ENCODE measurements at regions not wholly inside any gene's neighbourhood (a gene's known extent, or its start where the extent isn't known, plus 50 kb on each side); places are given as distances from the start of the nearest gene placed in this dataset.

DNA sequence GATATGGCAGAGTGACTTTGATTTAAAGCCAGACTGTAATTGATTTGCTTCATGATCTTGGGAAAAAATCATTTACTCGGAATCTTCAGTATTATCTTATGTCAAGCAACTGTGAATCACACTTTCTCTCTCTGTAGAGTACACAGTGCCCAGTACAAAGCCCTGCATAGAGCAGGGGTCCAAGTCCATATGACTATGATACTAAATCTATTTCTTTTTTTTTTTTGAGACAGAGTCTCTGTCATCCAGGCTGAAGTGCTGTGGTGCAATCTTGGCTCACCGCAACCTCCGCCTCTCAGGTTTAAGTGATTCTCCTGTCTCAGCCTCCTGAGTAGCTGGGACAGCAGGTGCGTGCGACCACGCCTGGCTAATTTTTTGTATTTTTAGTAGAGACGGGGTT lies 194.8 kb upstream of the SEMA6A start:
- no peak for ATAC-seq
- H3K36me3 ChIP-seq = no peaks in the 10 kb centered on the region
- no peaks in the 10 kb centered on the region for H3K9me3 ChIP-seq
- TF ChIP-seq POLR2AphosphoS5 (IDR thresholded peaks at IDR 0.05) (no peak), EP300 (IDR thresholded peaks at IDR 0.05) (no peak), POLR2A (IDR thresholded peaks at IDR 0.05) (no peak)
- TF ChIP-seq, protein P1, sequence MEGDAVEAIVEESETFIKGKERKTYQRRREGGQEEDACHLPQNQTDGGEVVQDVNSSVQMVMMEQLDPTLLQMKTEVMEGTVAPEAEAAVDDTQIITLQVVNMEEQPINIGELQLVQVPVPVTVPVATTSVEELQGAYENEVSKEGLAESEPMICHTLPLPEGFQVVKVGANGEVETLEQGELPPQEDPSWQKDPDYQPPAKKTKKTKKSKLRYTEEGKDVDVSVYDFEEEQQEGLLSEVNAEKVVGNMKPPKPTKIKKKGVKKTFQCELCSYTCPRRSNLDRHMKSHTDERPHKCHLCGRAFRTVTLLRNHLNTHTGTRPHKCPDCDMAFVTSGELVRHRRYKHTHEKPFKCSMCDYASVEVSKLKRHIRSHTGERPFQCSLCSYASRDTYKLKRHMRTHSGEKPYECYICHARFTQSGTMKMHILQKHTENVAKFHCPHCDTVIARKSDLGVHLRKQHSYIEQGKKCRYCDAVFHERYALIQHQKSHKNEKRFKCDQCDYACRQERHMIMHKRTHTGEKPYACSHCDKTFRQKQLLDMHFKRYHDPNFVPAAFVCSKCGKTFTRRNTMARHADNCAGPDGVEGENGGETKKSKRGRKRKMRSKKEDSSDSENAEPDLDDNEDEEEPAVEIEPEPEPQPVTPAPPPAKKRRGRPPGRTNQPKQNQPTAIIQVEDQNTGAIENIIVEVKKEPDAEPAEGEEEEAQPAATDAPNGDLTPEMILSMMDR (IDR thresholded peaks at IDR 0.05) = no peak
- no peak overlapping the region for H3K4me3 ChIP-seq
- H3K27me3 ChIP-seq = no peaks in the 10 kb centered on the region
- no peak overlapping the region for H3K27ac ChIP-seq
- WGBS, 2 donors (ENCODE audit: low coverage in 1 of 2) = 83 to 94% methylated on average over 1 to 6 of the region's 7 CpGs
- no peaks in the 10 kb centered on the region for H3K4me1 ChIP-seq

DNA sequence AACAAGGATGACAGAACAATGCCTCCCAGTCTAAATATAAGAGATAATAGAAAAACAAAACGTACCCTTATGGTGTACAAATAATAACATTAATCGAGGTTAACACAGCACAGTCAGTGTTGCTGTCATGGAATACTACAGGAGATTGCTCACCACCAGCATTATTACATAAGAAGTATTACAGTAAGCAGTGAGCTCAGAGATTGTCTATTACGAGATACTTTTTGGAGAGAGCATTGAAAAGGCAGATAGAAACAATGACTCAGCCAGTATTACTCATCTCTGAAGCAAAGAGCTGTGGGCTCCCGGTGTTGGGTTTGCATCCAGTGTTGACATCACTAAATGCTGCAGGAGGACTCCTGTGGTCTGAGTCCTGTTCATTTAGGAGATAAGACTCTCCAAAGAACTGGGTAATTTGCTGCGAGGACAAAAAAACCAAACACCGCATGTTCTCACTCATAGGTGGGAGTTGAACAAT lies 191.9 kb upstream of the SEMA6A start:
- Histone ChIP-seq H3K4me1 (no peaks in the 10 kb centered on the region), H3K27ac (no peak overlapping the region), H3K9me3 (no peaks in the 10 kb centered on the region), H3K36me3 (no peaks in the 10 kb centered on the region), H3K27me3 (no peaks in the 10 kb centered on the region), H3K4me3 (no peak overlapping the region)
- 5 to 28% methylated on average over 3 to 5 of the region's 6 CpGs for WGBS, 2 donors (ENCODE audit: low coverage in 1 of 2)
- peak; percentile 92 for ATAC-seq
- peak; percentile 68 for TF ChIP-seq POLR2AphosphoS5 (IDR thresholded peaks at IDR 0.05)
- no peak for TF ChIP-seq EP300 (IDR thresholded peaks at IDR 0.05)
- no peak for TF ChIP-seq POLR2A (IDR thresholded peaks at IDR 0.05)

DNA sequence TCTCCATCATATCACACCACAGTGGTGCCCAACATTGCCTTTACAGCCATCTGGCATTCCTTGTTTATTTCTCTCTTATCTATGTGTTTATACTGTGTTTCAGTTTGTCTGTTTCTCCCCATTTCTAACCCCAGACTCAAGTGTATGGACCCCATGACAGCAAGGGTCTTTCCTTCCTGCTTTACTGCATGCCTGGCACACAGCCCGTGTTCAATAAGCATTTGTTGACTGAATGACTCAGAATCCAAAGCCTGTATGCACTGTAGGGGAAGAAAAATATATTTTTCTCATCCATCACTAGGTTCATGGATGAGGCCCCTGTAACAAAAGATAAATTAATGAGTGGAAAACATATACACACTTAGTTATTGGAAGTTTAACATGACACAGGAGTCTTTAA lies 190.8 kb upstream of the SEMA6A start:
- H3K27ac ChIP-seq = no peak overlapping the region
- no peaks in the 10 kb centered on the region for H3K9me3 ChIP-seq
- ATAC-seq = no peak
- no peak overlapping the region for H3K4me3 ChIP-seq
- H3K27me3 ChIP-seq = no peaks in the 10 kb centered on the region
- TF ChIP-seq, protein P1 (IDR thresholded peaks at IDR 0.05) = no peak
- TF ChIP-seq POLR2A (IDR thresholded peaks at IDR 0.05) (no peak), EP300 (IDR thresholded peaks at IDR 0.05) (no peak), POLR2AphosphoS5 (IDR thresholded peaks at IDR 0.05) (no peak)
- no peaks in the 10 kb centered on the region for H3K36me3 ChIP-seq
- H3K4me1 ChIP-seq = no peaks in the 10 kb centered on the region
- WGBS, 2 donors (ENCODE audit: low coverage in 1 of 2) = no CpG with 5 or more reads among the region's 1 CpG

DNA sequence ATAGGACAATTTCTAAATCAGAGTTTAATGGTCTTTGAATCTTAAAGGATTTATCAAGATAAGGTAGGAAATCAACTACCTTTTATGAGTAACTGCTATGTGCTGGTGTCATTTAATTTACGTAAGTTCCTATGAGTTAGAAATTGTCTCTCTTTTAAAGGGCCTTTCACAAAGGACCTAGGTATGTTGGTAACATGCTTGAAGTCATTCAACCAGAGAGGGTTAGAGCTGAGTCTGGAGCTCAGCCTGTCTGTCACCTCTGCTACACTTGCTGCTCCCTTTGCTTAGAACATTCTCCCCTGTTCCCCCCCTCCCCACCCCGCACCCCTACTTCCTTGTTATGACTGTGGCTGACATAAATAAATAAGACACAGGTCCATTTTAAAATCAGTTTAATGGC lies 190.3 kb upstream of the SEMA6A start:
- no peak for TF ChIP-seq POLR2AphosphoS5 (IDR thresholded peaks at IDR 0.05)
- no peak for TF ChIP-seq EP300 (IDR thresholded peaks at IDR 0.05)
- TF ChIP-seq, protein P1 (IDR thresholded peaks at IDR 0.05) = no peak
- TF ChIP-seq POLR2A (IDR thresholded peaks at IDR 0.05) = no peak

DNA sequence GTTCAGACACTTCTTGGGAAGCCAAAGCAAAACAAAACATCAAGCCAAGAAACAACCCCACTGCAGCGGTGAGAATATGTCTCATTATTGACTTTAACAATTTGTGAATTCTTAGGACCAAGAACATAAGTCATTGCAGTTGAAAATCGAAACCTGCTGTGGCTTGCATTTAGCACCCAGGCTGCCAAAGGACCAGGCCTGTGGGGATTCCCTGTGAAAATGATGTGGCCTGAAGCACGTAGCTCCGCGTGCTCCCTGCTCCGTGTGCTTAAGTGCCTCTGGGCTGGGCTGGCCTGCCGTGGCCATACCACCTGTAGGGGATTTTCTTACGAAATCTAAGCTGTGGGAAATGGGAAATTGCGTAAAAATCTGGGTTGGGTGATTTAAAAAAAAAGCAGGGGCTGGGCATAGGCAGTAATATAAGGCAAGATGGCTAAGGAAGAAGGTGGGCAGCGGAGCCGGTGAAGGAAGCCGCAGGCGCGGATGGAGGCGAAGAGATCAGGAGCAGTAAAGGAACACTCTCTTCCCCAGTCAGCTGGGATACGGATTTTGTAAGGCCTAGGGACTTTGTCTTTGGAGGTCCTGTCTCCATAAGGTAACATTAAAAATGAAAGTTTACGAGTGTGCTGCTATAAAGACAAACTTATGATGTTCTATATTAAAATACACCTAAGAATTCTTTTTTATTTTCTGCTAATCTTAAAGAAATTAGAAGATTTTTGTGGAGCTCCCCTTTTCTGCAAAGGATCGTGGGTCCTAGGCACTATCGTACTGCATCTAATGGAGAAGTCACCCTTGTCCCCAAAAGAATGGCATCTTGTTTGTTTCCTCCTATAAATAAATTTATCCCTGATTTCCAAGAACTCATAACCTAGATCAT lies 189.6 kb upstream of the SEMA6A start:
- Histone ChIP-seq H3K36me3 (no peaks in the 10 kb centered on the region), H3K9me3 (no peaks in the 10 kb centered on the region), H3K27me3 (no peaks in the 10 kb centered on the region), H3K27ac (no peak overlapping the region), H3K4me3 (no peak overlapping the region), H3K4me1 (no peaks in the 10 kb centered on the region)
- ATAC-seq = no peak
- TF ChIP-seq EP300 (IDR thresholded peaks at IDR 0.05) = no peak
- no peak for TF ChIP-seq POLR2AphosphoS5 (IDR thresholded peaks at IDR 0.05)
- TF ChIP-seq, protein P1 (IDR thresholded peaks at IDR 0.05) = no peak
- no peak for TF ChIP-seq POLR2A (IDR thresholded peaks at IDR 0.05)
- WGBS, 2 donors (ENCODE audit: low coverage in 1 of 2) = 97% methylated on average over 11 of the region's 19 CpGs

More for the DNA sequence above, 190.3 kb upstream of the SEMA6A start:
- 90 to 100% methylated on average over 1 to 2 of the region's 2 CpGs for WGBS, 2 donors (ENCODE audit: low coverage in 1 of 2)
- ATAC-seq = no peak
- no peaks in the 10 kb centered on the region for H3K9me3 ChIP-seq
- H3K36me3 ChIP-seq = no peaks in the 10 kb centered on the region
- no peak overlapping the region for H3K27ac ChIP-seq
- H3K27me3 ChIP-seq = no peaks in the 10 kb centered on the region
- H3K4me3 ChIP-seq = no peak overlapping the region
- H3K4me1 ChIP-seq = no peaks in the 10 kb centered on the region
